Fibroblast of upper back skin (primary cell): ENCODE measurements at regions not wholly inside any gene's neighbourhood (a gene's known extent, or its start where the extent isn't known, plus 50 kb on each side); places are given as distances from the start of the nearest gene placed in this dataset.
A peak's percentile ranks its signal among the peaks of the same experiment; 100 is the strongest.

Source experiments
- DNase-seq: peaks from one replicate; pipeline ENCODE4 v3.0.0-alpha.2; 2013

DNA sequence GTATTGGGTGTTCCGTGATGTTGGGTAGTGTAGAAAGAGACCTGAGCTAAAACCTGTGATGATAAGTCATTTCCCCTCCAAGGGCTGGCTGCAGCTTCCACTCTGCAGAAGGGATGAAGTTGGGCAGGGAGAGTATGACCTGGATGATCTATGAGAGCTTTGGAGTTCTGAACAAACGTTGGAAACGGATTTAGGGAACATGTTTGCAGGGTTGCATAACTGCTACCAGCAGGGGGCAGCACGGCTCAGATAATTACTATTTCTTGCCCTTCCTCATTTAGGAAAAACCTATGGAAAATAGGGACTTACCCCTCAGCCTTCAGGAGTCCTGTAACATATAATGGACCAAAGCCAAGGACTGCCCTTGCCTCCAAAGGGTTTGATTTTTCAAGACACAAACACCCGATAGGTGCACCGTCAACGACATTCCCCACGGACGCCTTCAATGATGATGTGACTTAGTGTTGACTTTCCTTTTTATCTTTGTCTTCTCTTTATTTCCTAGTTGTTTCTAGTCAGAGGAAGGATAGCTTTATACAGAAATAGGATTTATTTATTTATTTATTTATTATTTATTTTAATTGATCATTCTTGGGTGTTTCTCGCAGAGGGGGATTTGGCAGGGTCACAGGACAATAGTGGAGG lies 164.9 kb upstream of the SASH1 start:
- peak; percentile 66 for DNase-seq

- DNase-seq = peak; percentile 22
Observed at GRCh38 chr6:148179786-148180185, 162.9 kb upstream of the SASH1 start.

DNA sequence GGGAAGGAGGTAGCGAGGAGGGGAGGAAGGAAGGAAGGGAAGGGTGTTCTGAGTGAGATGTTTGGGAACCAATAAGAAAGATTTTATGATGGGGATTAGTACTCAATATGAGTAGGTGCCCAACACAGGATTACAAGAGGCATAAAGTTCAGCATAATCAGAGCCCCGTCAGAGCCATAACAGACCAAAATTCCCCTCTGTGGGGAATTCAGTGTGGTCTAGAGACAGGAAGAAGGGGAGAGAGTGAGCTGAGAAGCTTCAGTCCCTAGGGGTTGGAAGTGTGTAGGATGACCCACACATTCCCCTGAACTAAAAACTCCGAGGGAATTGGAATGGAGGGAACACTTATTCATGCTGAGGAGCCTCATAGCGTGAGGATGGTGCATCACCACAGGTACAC lies 160.3 kb upstream of the SASH1 start:
- no peak for DNase-seq

DNA sequence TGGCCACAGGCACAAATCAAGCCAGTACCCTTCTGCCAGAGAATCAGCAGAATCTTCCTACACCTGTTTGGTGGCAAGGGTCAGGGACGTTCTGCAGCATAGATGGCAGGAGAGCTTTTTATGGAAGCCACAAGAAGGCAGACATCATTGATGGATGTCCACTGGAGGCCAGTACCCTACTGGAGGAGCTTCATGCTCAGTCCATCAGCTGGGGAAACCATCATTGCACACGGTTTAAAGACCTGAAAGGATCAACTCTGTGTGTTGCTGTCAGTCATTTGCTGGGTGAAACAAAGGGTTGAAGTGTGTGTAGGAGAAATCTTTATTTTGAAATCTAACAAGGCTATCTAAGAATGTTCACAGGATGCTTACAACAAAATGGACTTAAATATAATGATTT lies 158.9 kb upstream of the SASH1 start:
- no peak for DNase-seq

DNA sequence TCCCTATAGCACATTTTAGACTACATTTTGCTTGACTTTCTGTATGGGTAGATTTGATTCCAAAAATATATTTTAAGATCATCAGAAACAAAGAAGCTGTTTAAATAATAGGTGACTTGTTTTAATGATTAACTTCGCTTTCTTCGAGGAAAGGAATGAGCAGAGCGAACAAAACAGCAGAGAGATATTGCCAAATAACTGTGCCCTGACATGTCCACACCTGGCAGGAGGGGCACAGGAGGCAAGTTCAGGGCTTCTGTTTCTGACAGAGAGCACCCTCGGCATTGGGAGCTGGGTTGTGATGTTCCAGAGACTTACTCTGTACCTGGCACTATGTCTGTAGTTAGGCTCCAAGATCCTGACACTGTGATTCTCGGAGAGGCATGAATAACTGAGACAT lies 155.7 kb upstream of the SASH1 start:
- DNase-seq = no peak

- peak; percentile 86 for DNase-seq
Observed at GRCh38 chr6:148192310-148192709, 150.3 kb upstream of the SASH1 start.

- no peak for DNase-seq
Observed at GRCh38 chr6:148193063-148193680, 149.5 kb upstream of the SASH1 start.

GRCh38 chr6:148195511-148195910 lies 147.1 kb upstream of the SASH1 start:
- DNase-seq = no peak

DNA sequence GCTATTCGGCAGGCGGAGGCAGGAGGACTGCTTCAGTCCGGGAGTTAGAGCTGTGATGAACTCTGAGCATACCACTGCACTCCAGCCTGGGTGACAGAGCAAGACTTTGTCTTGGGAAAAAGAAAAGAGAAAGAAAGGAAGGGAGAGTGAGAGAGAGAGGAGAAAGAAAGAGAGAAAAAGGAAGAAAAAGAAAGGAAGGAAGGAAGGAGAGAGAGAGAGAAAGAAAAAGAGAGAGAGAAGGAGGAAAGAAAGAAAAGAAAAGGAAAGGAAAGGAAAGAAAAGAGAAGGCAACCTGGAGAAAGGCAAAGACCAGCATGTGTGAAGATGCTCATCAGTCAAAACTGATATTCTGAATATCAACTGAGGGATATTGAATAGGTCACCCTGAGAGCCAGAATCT lies 143.1 kb upstream of the SASH1 start:
- no peak for DNase-seq

GRCh38 chr6:148200293-148200692 lies 142.3 kb upstream of the SASH1 start:
- DNase-seq = no peak

DNA sequence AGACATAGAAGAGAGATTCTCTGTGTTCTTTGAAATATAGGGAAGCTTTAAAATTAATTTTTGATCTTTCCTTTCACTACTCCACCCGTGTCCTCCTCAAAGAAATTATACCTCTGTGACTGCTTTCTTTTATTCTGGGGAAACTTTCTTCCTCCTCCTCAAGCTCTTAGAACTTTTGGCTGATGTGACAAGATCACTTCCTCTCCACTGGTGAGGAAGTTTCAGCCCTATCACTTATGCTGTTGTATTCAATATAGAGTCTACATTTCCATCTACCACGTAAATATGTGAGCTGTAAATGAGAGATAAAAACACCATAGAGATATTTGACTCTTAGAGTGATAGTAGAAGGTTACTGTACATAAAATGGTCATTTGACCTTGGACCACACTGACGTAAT lies 141.9 kb upstream of the SASH1 start:
- DNase-seq = no peak

GRCh38 chr6:148203281-148203925 lies 139.2 kb upstream of the SASH1 start:
- DNase-seq = peak; percentile 70

DNA sequence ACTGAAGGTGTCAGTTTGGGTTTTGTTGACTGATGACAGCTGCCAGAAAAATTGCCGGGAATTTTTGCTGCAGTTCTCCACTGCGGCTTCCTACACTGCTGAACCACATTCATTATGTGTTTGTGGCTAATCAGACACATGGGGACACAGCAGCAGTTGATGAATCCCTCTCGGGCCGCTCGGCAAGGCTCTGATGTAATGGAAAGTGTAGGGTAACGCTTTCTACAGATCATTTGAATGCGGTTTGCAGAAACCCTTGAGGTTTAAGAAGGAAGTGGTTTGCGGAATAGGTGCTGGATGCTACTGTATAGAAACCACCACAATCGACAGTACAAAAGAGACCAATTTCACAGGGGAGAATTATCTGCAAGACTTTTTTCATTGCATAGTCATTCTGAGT lies 138.7 kb upstream of the SASH1 start:
- peak; percentile 96 for DNase-seq

DNA sequence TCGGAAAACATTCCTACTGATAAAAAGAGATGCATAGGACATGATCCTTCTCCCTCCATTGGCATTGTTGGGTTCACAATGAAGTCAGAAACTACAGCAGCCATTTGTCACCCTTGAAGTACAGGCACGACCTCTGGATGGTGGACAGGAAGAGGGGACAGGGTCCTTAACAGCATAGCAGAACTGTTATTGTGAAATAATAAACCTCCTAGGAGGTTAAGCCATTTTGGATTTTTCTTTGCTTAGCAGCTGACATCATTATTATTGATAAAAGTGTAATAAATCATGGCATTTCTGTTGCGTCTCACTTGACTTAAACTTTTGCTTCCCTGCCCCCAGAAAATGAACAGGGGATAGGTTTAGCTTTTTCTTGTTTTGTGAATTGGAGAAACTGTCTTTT lies 134.3 kb upstream of the SASH1 start:
- no peak for DNase-seq

GRCh38 chr6:148211777-148212324 lies 130.8 kb upstream of the SASH1 start:
- no peak for DNase-seq

DNA sequence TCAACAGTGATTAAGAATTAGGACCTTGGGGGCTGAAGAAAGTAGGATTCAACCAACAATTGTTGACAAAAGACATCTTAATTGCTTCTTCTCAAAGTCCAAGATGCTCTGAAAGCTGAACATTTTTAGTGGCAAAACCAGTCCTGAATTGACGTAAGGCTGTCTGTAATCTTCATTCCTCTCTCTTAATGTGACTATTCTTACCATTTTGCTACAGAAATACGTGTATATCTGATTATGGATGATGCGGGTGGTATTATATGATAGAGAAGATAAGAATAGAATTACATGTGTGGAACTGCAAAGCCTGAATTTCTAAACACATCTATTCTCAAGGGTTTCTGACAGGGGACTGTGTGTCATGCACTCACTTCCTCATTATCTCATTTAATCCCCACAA lies 130.3 kb upstream of the SASH1 start:
- DNase-seq = no peak

GRCh38 chr6:148213366-148213765 lies 129.3 kb upstream of the SASH1 start:
- no peak for DNase-seq

DNA sequence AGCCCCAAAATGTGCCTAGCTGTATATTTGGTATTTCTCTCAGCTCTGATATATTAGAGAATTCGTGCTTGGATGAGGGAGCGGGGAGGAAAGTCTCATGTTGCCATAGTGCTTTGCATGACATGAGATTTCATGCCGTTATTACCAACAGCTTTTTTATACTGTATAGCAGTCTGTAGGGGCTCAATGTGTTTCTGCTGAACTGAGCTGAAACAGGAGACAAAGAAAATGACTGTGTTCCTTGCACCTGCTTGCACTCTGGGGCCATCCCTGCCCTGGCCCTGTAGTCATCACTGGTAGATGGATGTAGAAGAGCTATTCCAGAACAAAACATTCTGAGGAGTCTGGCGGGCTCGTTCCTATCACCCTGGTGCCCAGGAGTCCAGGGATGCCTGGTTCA lies 128.0 kb upstream of the SASH1 start:
- no peak for DNase-seq

DNA sequence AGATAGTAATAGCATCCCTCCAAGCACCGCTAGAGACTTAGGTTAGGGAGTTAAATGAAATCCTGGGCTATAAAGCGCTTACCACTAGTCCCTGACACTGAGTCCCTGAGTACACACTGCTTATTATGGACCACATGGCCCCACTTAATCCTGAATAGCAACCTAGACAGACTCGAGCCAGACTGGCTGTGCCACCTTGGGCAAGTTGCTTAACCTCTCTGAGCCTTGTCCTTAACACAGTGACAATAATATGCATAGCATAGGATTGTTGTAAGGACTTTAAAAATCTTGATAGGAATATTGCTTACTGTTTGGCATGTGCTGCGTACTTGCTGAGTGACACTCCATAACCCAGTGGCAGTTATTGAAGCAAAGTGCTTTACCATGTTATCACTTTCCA lies 125.6 kb upstream of the SASH1 start:
- DNase-seq = no peak

- no peak for DNase-seq
Observed at GRCh38 chr6:148217921-148218320, 124.7 kb upstream of the SASH1 start.

DNA sequence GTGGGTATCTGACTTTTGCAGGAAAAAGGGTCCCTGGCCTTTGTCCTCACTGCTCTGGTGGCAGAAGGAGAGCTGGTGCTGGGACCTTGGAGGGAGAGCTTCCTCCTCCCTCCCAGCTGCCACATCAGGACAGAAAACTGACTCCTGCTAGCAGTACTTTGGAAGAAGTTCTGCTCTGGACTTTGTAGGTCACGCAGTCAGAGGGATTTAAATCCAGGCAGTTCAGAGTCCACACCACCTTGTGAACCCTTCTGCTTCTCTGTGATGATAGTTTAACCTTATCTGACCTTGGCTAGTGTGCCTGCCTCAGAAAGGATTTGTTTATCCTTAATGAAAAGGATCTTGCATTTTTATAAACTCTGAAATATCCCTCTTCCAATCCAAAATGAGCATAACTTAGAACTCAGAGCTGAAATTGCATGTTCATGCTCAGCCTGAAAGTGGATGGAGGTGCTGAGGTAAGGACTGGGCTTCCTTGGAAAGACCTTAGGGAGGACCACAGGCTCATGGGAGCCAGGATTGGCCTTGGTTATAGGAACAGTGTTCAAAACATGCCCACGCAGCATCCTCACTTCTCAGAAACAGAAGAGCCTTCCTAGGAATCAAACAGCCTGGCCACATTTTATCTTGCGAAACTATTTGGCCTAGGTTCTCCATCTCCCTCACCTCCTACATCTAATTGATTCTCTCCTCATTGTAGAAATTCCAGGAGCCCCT lies 123.9 kb upstream of the SASH1 start:
- DNase-seq = no peak

GRCh38 chr6:148221196-148221979 lies 121.2 kb upstream of the SASH1 start:
- DNase-seq = no peak

DNA sequence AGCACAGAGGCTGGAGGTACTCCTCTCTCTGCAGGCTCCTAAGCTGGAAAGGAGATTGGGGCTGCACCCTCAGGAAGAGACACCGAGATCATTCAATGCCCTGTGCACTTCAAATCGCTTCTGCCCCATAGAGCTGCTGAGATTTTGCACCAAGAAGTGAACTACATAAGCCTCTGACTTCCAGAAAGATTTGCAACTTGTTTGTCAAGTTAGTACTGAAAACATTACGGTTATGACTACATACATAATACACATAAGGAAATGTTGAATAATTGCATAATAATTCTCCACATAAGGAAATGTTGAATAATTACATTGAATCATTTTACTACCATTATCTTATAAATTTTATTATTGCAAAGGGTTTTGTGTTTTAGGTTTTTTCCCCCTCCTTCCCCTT lies 120.3 kb upstream of the SASH1 start:
- no peak for DNase-seq
